Stimulated activated naive CD8-positive, alpha-beta T cell treated with anti-CD3 and anti-CD28 coated beads, Interleukin-15, Interleukin-2, amounts not matched to agents 100 U/mL and 50 U/mL, for 24 hours (primary cell): ENCODE measurements at regions not wholly inside any gene's neighbourhood (a gene's known extent, or its start where the extent isn't known, plus 50 kb on each side); places are given as distances from the start of the nearest gene placed in this dataset.

Experiments used
- ATAC-seq: fragments of 150-1000 bp; cut with Tn5 transposase; one replicate; pipeline ENCODE4 v1.10.0; 2021
- DNase-seq: peaks from one replicate; pipeline ENCODE4 v3.0.0; 2021

GRCh38 chr6:105494688-105495087 lies 91.8 kb upstream of the PREP start:
- ATAC-seq (no peak), DNase-seq (no peak)

GRCh38 chr6:105493736-105494135 lies 90.9 kb upstream of the PREP start:
- no peak for DNase-seq
- ATAC-seq: no peak

- ATAC-seq (peak; percentile 28), DNase-seq (no peak)
Observed at GRCh38 chr6:105492706-105493673, 90.1 kb upstream of the PREP start.

- ATAC-seq (no peak), DNase-seq (no peak)
Observed at GRCh38 chr6:105489216-105489530, 86.3 kb upstream of the PREP start.

GRCh38 chr6:105488516-105489215 lies 85.8 kb upstream of the PREP start:
- ATAC-seq (no peak), DNase-seq (no peak)

- ATAC-seq: no peak
- DNase-seq: no peak
Observed at GRCh38 chr6:105487040-105487790, 84.3 kb upstream of the PREP start.

GRCh38 chr6:105485456-105485855 lies 82.6 kb upstream of the PREP start:
- DNase-seq: no peak

GRCh38 chr6:105484238-105485161 lies 81.6 kb upstream of the PREP start:
- DNase-seq (no peak), ATAC-seq (peak; percentile 44)

More at GRCh38 chr6:105485456-105485855, 82.6 kb upstream of the PREP start:
- ATAC-seq: no peak

- ATAC-seq: no peak
- no peak for DNase-seq
Observed at GRCh38 chr6:105483492-105483891, 80.6 kb upstream of the PREP start.

GRCh38 chr6:105482921-105483320 lies 80.0 kb upstream of the PREP start:
- ATAC-seq (no peak), DNase-seq (no peak)

- DNase-seq: no peak
- ATAC-seq: no peak
Observed at GRCh38 chr6:105482227-105482844, 79.5 kb upstream of the PREP start.

- DNase-seq (no peak), ATAC-seq (no peak)
Observed at GRCh38 chr6:105476978-105477377, 74.1 kb upstream of the PREP start.

GRCh38 chr6:105474234-105474633 lies 71.4 kb upstream of the PREP start:
- no peak for ATAC-seq

GRCh38 chr6:105469946-105470345 lies 67.1 kb upstream of the PREP start:
- ATAC-seq (no peak), DNase-seq (no peak)

More at GRCh38 chr6:105474234-105474633, 71.4 kb upstream of the PREP start:
- no peak for DNase-seq

GRCh38 chr6:105468850-105469249 lies 66.0 kb upstream of the PREP start:
- ATAC-seq: no peak
- DNase-seq: no peak

GRCh38 chr6:105460860-105461259 lies 58.0 kb upstream of the PREP start:
- DNase-seq (no peak), ATAC-seq (no peak)

GRCh38 chr6:105459864-105460263 lies 57.0 kb upstream of the PREP start:
- ATAC-seq (no peak), DNase-seq (no peak)

GRCh38 chr6:105459049-105459448 lies 56.2 kb upstream of the PREP start:
- DNase-seq (peak; percentile 15), ATAC-seq (peak; percentile 85)

GRCh38 chr6:105458551-105458950 lies 55.7 kb upstream of the PREP start:
- ATAC-seq (peak; percentile 74), DNase-seq (no peak)

GRCh38 chr6:105458084-105458483 lies 55.2 kb upstream of the PREP start:
- ATAC-seq (no peak), DNase-seq (no peak)

GRCh38 chr6:105453968-105454367 lies 51.1 kb upstream of the PREP start:
- no peak for ATAC-seq
- no peak for DNase-seq
